HFFc6 (cell line): ENCODE measurements at regions not wholly inside any gene's neighbourhood (a gene's known extent, or its start where the extent isn't known, plus 50 kb on each side); places are given as distances from the start of the nearest gene placed in this dataset.
"Not testable (repeated sequence)": the region's sequence is repeated elsewhere in the genome, so short reads cannot be mapped to it uniquely, and the experiment has no call there.

Source experiments
- DNase-seq: peaks from one replicate; pipeline ENCODE4 v3.0.0-alpha.2; 2018
- H3K27ac Mint-ChIP-seq: 2 replicates; pipeline ENCODE4 v1.8.0; 2020; ENCODE audit warnings: mild to moderate bottlenecking, mixed read lengths
- H3K27me3 Mint-ChIP-seq: 2 replicates; pipeline ENCODE4 v1.8.0; 2021; ENCODE audit warnings: mild to moderate bottlenecking, moderate library complexity, mixed read lengths; ENCODE audit not compliant: insufficient read depth
- H3K36me3 Mint-ChIP-seq: 2 replicates; pipeline ENCODE4 v1.8.0; 2021; ENCODE audit warnings: low read depth, mixed read lengths
- H3K4me1 Mint-ChIP-seq: 2 replicates; pipeline ENCODE4 v1.8.0; 2020; ENCODE audit warnings: low read depth, mixed read lengths
- H3K4me3 Mint-ChIP-seq: 2 replicates; pipeline ENCODE4 v1.8.0; 2020; ENCODE audit warnings: mild to moderate bottlenecking, moderate library complexity, mixed read lengths
- H3K9me3 Mint-ChIP-seq: 2 replicates; pipeline ENCODE4 v1.8.0; 2020; ENCODE audit warnings: mild to moderate bottlenecking, mixed read lengths
- TF ChIP-seq, protein P1 (sequence below): fragments of 200-600 bp; sonication (generic); IDR thresholded peaks from 2 replicates; pipeline ENCODE4 v1.5.0; 2021; ENCODE audit warnings: antibody characterized with exemption, mild to moderate bottlenecking

- Mint-ChIP-seq H3K9me3 (peaks cover 31% of the 10 kb centered on the region), H3K36me3 (no peaks in the 10 kb centered on the region), H3K27me3 (no peaks in the 10 kb centered on the region), H3K27ac (no peak overlapping the region), H3K4me1 (no peaks in the 10 kb centered on the region), H3K4me3 (no peak overlapping the region)
- no peak for DNase-seq
- TF ChIP-seq, protein P1, sequence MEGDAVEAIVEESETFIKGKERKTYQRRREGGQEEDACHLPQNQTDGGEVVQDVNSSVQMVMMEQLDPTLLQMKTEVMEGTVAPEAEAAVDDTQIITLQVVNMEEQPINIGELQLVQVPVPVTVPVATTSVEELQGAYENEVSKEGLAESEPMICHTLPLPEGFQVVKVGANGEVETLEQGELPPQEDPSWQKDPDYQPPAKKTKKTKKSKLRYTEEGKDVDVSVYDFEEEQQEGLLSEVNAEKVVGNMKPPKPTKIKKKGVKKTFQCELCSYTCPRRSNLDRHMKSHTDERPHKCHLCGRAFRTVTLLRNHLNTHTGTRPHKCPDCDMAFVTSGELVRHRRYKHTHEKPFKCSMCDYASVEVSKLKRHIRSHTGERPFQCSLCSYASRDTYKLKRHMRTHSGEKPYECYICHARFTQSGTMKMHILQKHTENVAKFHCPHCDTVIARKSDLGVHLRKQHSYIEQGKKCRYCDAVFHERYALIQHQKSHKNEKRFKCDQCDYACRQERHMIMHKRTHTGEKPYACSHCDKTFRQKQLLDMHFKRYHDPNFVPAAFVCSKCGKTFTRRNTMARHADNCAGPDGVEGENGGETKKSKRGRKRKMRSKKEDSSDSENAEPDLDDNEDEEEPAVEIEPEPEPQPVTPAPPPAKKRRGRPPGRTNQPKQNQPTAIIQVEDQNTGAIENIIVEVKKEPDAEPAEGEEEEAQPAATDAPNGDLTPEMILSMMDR, result no peak
Measured at GRCh38 chr14:48250575-48250974, 575.2 kb upstream of the MDGA2 start.

DNA sequence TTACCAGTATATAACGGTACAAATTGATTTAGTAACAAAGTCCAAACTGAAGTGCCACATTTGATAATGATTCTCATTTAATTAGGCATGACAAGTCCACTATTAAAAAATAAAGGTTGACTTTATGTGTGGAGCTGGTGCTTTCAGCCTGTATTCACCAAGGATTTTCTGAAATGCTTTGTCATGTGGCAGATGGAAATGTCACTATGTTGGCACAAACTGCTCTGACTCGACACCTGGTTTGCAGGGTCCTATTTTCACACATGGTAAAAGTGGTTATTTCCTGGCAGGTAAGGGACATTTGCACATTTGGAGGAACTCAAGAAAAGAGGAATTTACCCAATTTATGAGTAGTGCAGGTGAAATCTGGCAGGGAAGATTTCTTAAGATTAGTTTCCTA lies 572.6 kb upstream of the MDGA2 start:
- Mint-ChIP-seq H3K9me3 (peaks cover 28% of the 10 kb centered on the region), H3K4me3 (no peak overlapping the region), H3K36me3 (no peaks in the 10 kb centered on the region), H3K4me1 (no peaks in the 10 kb centered on the region), H3K27me3 (no peaks in the 10 kb centered on the region), H3K27ac (no peak overlapping the region)
- no peak for DNase-seq
- TF ChIP-seq, protein P1, result no peak

DNA sequence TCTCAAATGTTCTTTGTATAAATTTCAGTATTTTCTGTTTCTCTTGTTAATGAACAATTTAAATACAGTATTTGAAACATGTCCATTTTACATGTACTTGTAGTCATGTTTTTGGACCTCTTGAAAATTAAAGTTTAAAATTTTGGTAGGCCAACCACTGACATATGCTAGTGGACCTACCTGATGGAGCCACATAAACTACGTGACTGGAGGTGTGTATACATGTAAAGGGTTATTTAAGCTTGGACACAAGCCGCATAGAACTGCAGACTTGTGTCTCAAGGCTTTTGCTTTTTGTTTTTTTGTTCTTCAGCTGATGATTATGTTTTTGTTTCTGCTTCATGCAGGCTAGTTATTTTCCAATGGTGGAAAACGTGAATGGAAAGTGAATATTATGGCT lies 568.5 kb upstream of the MDGA2 start:
- H3K36me3 Mint-ChIP-seq, result no peaks in the 10 kb centered on the region
- no peak overlapping the region for H3K4me3 Mint-ChIP-seq
- H3K27ac Mint-ChIP-seq, result no peak overlapping the region
- H3K9me3 Mint-ChIP-seq, result peaks cover 39% of the 10 kb centered on the region
- no peak for DNase-seq
- no peaks in the 10 kb centered on the region for H3K27me3 Mint-ChIP-seq
- TF ChIP-seq, protein P1, result no peak
- H3K4me1 Mint-ChIP-seq, result no peaks in the 10 kb centered on the region

DNA sequence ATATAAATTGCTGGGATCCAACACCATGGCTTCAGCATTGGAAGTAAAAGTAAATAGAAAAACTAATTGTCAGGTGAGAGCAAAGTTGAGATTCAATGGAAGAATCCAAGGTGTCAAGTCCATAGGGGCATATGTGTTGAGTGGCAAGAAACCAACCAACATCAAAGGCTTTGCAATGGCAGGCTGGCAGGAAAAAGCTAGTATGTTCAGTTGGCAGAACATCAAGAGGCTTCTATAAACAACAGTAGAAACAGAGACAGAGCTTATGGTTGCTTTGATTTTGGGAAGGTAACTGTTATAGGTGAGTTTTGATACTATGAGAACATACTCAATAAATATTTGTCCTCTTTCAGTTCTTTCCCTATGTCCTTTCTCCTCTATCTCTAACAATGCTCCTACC lies 553.7 kb upstream of the MDGA2 start:
- H3K4me1 Mint-ChIP-seq, result no peaks in the 10 kb centered on the region
- H3K4me3 Mint-ChIP-seq, result no peak overlapping the region
- no peaks in the 10 kb centered on the region for H3K36me3 Mint-ChIP-seq
- DNase-seq, result no peak
- no peaks in the 10 kb centered on the region; the same call in 1 of the 2 replicates for H3K27me3 Mint-ChIP-seq
- TF ChIP-seq, protein P1, result no peak
- H3K9me3 Mint-ChIP-seq, result peaks cover 34% of the 10 kb centered on the region
- no peak overlapping the region for H3K27ac Mint-ChIP-seq

- H3K27me3 Mint-ChIP-seq, result no peaks in the 10 kb centered on the region
- DNase-seq, result no peak
- no peaks in the 10 kb centered on the region for H3K36me3 Mint-ChIP-seq
- TF ChIP-seq, protein P1, result no peak
- H3K27ac Mint-ChIP-seq, result no peak overlapping the region
- H3K9me3 Mint-ChIP-seq, result peaks cover 12% of the 10 kb centered on the region
- H3K4me3 Mint-ChIP-seq, result no peak overlapping the region
- H3K4me1 Mint-ChIP-seq, result no peaks in the 10 kb centered on the region
Measured at GRCh38 chr14:48193893-48194292, 518.5 kb upstream of the MDGA2 start.

GRCh38 chr14:48149624-48150023 lies 474.2 kb upstream of the MDGA2 start:
- H3K4me3 Mint-ChIP-seq, H3K27ac Mint-ChIP-seq, DNase-seq, H3K4me1 Mint-ChIP-seq, H3K36me3 Mint-ChIP-seq, H3K27me3 Mint-ChIP-seq: not testable (repeated sequence)
- H3K9me3 Mint-ChIP-seq, result peaks cover 35% of the 10 kb centered on the region
